IMR-90 (cell line): ENCODE measurements at regions not wholly inside any gene's neighbourhood (a gene's known extent, or its start where the extent isn't known, plus 50 kb on each side); places are given as distances from the start of the nearest gene placed in this dataset.

Experiments used
- ATAC-seq: fragments of 200-7000 bp; cut with Tn5 transposase; 2 replicates; pipeline ENCODE4 v1.9.1; 2020; ENCODE audit warnings: low read depth, mild to moderate bottlenecking, moderate library complexity
- BruUV-seq: library from RNA; stranded (reverse); fragments of 400-500 nt; replicated peaks from 2 replicates; lab custom pipeline; 2021; lab: Mats Ljungman, UMichigan
- CTCF ChIA-PET: fragments of 300-600 bp; formaldehyde crosslinking; extraction: SDS; loops from one replicate; lab custom pipeline; 2021; ENCODE audit warnings: antibody characterized with exemption; lab: Yijun Ruan, JAX
- POLR2A ChIA-PET: fragments of 300-600 bp; sonication (Branson Sonifier 250); formaldehyde crosslinking; loops from one replicate; lab custom pipeline; 2022; ENCODE audit warnings: antibody characterized with exemption; ENCODE audit not compliant: unreplicated experiment; lab: Charles Lee
- DNase-seq: peaks from one replicate; pipeline ENCODE4 v3.0.0; 2013
- H2AFZ ChIP-seq: replicated peaks from 2 replicates; pipeline ENCODE3; 2013; ENCODE audit warnings: low read length, mild to moderate bottlenecking; ENCODE audit not compliant: poor library complexity
- H2AK5ac ChIP-seq: 2 replicates; pipeline ENCODE4 v1.6.1; 2013; ENCODE audit warnings: low read depth, low read length, inconsistent platforms
- H2AK9ac ChIP-seq: replicated peaks from 2 replicates; pipeline ENCODE3; 2013; ENCODE audit warnings: mild to moderate bottlenecking, low read depth, low read length, moderate library complexity; ENCODE audit not compliant: poor library complexity
- H2BK120ac ChIP-seq: 2 replicates; pipeline ENCODE4 v1.6.1; 2013; ENCODE audit warnings: low read depth, low read length, inconsistent platforms
- H2BK15ac ChIP-seq: 3 replicates; pipeline ENCODE4 v1.6.1; 2013; ENCODE audit warnings: low read depth, low read length, inconsistent platforms
- H2BK20ac ChIP-seq: 2 replicates; pipeline ENCODE4 v1.6.1; 2013; ENCODE audit warnings: low read depth, mild to moderate bottlenecking, inconsistent platforms, low read length, moderate library complexity
- H2BK5ac ChIP-seq: 2 replicates; pipeline ENCODE4 v1.6.1; 2013; ENCODE audit warnings: mild to moderate bottlenecking, low read depth, low read length, inconsistent platforms; ENCODE audit not compliant: poor library complexity, severe bottlenecking
- H3K14ac ChIP-seq: replicated peaks from 2 replicates; pipeline ENCODE4 v1.6.1; 2013; ENCODE audit warnings: low read depth, low read length, inconsistent platforms
- H3K18ac ChIP-seq: 2 replicates; pipeline ENCODE4 v1.6.1; 2013; ENCODE audit warnings: low read depth, low read length, control low read depth
- H3K23ac ChIP-seq: 2 replicates; pipeline ENCODE4 v1.6.1; 2013; ENCODE audit warnings: low read depth, low read length, inconsistent platforms
- H3K27ac ChIP-seq: 2 replicates; pipeline ENCODE4 v1.5.1; 2013; ENCODE audit warnings: mild to moderate bottlenecking, control low read depth, low read length; ENCODE audit not compliant: insufficient read depth
- H3K27me3 ChIP-seq: 2 replicates; pipeline ENCODE4 v1.6.1; 2013; ENCODE audit warnings: low read length; ENCODE audit not compliant: control insufficient read depth, insufficient read depth
- H3K36me3 ChIP-seq: 2 replicates; pipeline ENCODE4 v1.6.1; 2013; ENCODE audit warnings: low read length, mixed read lengths; ENCODE audit not compliant: control insufficient read depth, insufficient read depth
- H3K4ac ChIP-seq: 2 replicates; pipeline ENCODE4 v1.6.1; 2013; ENCODE audit warnings: low read depth, low read length, inconsistent platforms
- H3K4me1 ChIP-seq: 2 replicates; pipeline ENCODE4 v1.6.1; 2013; ENCODE audit warnings: low read length, mixed read lengths; ENCODE audit not compliant: control insufficient read depth, insufficient read depth
- H3K4me2 ChIP-seq: 2 replicates; pipeline ENCODE4 v1.6.1; 2013; ENCODE audit warnings: low read depth, mild to moderate bottlenecking, control low read depth, low read length, moderate library complexity
- H3K4me3 ChIP-seq: 2 replicates; pipeline ENCODE4 v1.5.1; 2013; ENCODE audit warnings: low read depth, mild to moderate bottlenecking, control low read depth, low read length, moderate library complexity; ENCODE audit not compliant: insufficient read depth
- H3K56ac ChIP-seq: 2 replicates; pipeline ENCODE4 v1.6.1; 2013; ENCODE audit warnings: low read length, inconsistent platforms; ENCODE audit not compliant: insufficient read depth; ENCODE audit errors: extremely low read depth
- H3K79me1 ChIP-seq, 2 experiments: 2 replicates each; pipeline ENCODE4 v1.6.1; 2013; ENCODE audit warnings: low read length in 2 of 2, inconsistent platforms in 1 of 2, low read depth in 1 of 2
- H3K9ac ChIP-seq: 2 replicates; pipeline ENCODE4 v1.6.1; 2013; ENCODE audit warnings: low read depth, low read length, control low read depth
- H3K9me1 ChIP-seq: 2 replicates; pipeline ENCODE4 v1.6.1; 2013; ENCODE audit warnings: low read length, inconsistent platforms; ENCODE audit not compliant: insufficient read depth
- H3K9me3 ChIP-seq: 2 replicates; pipeline ENCODE4 v1.6.1; 2013; ENCODE audit warnings: low read length; ENCODE audit not compliant: control insufficient read depth, insufficient read depth
- H4K20me1 ChIP-seq: 2 replicates; pipeline ENCODE4 v1.6.1; 2013; ENCODE audit warnings: low read length, inconsistent platforms; ENCODE audit not compliant: insufficient read depth
- H4K5ac ChIP-seq: 2 replicates; pipeline ENCODE4 v1.6.1; 2013; ENCODE audit warnings: mild to moderate bottlenecking, low read depth, low read length, control low read depth
- H4K8ac ChIP-seq, 2 experiments: 2 replicates each; pipeline ENCODE4 v1.6.1; 2013; ENCODE audit warnings: low read depth in 2 of 2, low read length in 2 of 2, control low read depth in 1 of 2, inconsistent platforms in 1 of 2
- H4K91ac ChIP-seq: 2 replicates; pipeline ENCODE4 v1.6.1; 2013; ENCODE audit warnings: low read depth, low read length, inconsistent platforms; ENCODE audit not compliant: insufficient read depth
- BHLHE40 ChIP-seq: fragments of 150-350 bp; IDR thresholded peaks from 2 replicates; pipeline ENCODE4 v1.6.1; 2016; ENCODE audit warnings: mild to moderate bottlenecking, low read depth, low read length
- CEBPB ChIP-seq: IDR thresholded peaks from 2 replicates; pipeline ENCODE4 v1.6.1; 2012; ENCODE audit warnings: low read depth, low read length, improper control_type of control experiment
- CHD1 ChIP-seq: IDR thresholded peaks from 2 replicates; pipeline ENCODE4 v1.6.1; 2012; ENCODE audit warnings: low read depth, low read length, improper control_type of control experiment
- FOS ChIP-seq: fragments of 150-350 bp; IDR thresholded peaks from 2 replicates; pipeline ENCODE4 v1.6.1; 2016; ENCODE audit warnings: low read depth, low read length
- MAFK ChIP-seq: IDR thresholded peaks from 2 replicates; pipeline ENCODE4 v1.6.1; 2012; ENCODE audit warnings: low read depth, low read length, improper control_type of control experiment
- MAZ ChIP-seq: IDR thresholded peaks from 2 replicates; pipeline ENCODE4 v1.6.1; 2012; ENCODE audit warnings: low read depth, mild to moderate bottlenecking, low read length, improper control_type of control experiment, moderate library complexity, borderline replicate concordance
- MXI1 ChIP-seq: IDR thresholded peaks from 2 replicates; pipeline ENCODE4 v1.6.1; 2012; ENCODE audit warnings: low read depth, mild to moderate bottlenecking, low read length, moderate library complexity, borderline replicate concordance
- NFE2L2 ChIP-seq: fragments of 150-350 bp; IDR thresholded peaks from 2 replicates; pipeline ENCODE4 v1.6.1; 2016; ENCODE audit warnings: low read depth, mild to moderate bottlenecking, low read length
- POLR2A ChIP-seq: IDR thresholded peaks from 2 replicates; pipeline ENCODE4 v1.6.1; 2012; ENCODE audit warnings: mild to moderate bottlenecking, low read depth, low read length
- RAD21 ChIP-seq: IDR thresholded peaks from 2 replicates; pipeline ENCODE4 v1.6.1; 2012; ENCODE audit warnings: low read length, improper control_type of control experiment
- RCOR1 ChIP-seq: IDR thresholded peaks from 2 replicates; pipeline ENCODE4 v1.6.1; 2012; ENCODE audit warnings: mild to moderate bottlenecking, low read length, improper control_type of control experiment; ENCODE audit not compliant: insufficient replicate concordance
- RFX5 ChIP-seq: IDR thresholded peaks from 2 replicates; pipeline ENCODE4 v1.8.0; 2012; ENCODE audit warnings: low read depth, mild to moderate bottlenecking, low read length, moderate library complexity
- SMC3 ChIP-seq: fragments of 150-350 bp; IDR thresholded peaks from 2 replicates; pipeline ENCODE4 v1.6.1; 2016; ENCODE audit warnings: low read depth, mild to moderate bottlenecking, antibody characterized with exemption, low read length, moderate library complexity
- WGBS, 2 experiments: methylation state at CpG; one replicate each; pipeline versions ENCODE4 v1.1.5 to v1.1.7; 2013; ENCODE audit warnings: missing lambda C conversion rate in 2 of 2; ENCODE audit not compliant: insufficient read length in 1 of 2; ENCODE audit errors: extremely low coverage in 2 of 2; 5-methylcytosine and 5-hydroxymethylcytosine counted together
- dilution Hi-C: fragments of 300-500 bp; cut with HindIII; formaldehyde crosslinking; loops from one replicate; pipeline ENCODE4 v1.14.3; 2018; ENCODE audit warnings: low sequenced_read_pairs; ENCODE audit not compliant: unreplicated experiment
- in situ Hi-C: fragments of 300-500 bp; cut with MboI; formaldehyde crosslinking; loops from 3 replicates; pipeline ENCODE4 v1.14.3; 2019; ENCODE audit warnings: low sequenced_read_pairs, inconsistent platforms, mixed read lengths
- intact Hi-C: fragments of 100-400 bp; cut with micrococcal nuclease; formaldehyde crosslinking; loops from 2 replicates; pipeline ENCODE4 v1.10.0; 2022
- TF ChIP-seq, protein P1 (sequence below): conservative IDR thresholded peaks from 2 replicates; pipeline ENCODE4 v1.5.1; 2012; ENCODE audit warnings: mild to moderate bottlenecking, low read depth, low read length, improper control_type of control experiment
- TF ChIP-seq, protein P2 (sequence below): fragments of 150-350 bp; IDR thresholded peaks from 2 replicates; pipeline ENCODE4 v1.6.1; 2016; ENCODE audit warnings: low read depth, mild to moderate bottlenecking, low read length, moderate library complexity, borderline replicate concordance

DNA sequence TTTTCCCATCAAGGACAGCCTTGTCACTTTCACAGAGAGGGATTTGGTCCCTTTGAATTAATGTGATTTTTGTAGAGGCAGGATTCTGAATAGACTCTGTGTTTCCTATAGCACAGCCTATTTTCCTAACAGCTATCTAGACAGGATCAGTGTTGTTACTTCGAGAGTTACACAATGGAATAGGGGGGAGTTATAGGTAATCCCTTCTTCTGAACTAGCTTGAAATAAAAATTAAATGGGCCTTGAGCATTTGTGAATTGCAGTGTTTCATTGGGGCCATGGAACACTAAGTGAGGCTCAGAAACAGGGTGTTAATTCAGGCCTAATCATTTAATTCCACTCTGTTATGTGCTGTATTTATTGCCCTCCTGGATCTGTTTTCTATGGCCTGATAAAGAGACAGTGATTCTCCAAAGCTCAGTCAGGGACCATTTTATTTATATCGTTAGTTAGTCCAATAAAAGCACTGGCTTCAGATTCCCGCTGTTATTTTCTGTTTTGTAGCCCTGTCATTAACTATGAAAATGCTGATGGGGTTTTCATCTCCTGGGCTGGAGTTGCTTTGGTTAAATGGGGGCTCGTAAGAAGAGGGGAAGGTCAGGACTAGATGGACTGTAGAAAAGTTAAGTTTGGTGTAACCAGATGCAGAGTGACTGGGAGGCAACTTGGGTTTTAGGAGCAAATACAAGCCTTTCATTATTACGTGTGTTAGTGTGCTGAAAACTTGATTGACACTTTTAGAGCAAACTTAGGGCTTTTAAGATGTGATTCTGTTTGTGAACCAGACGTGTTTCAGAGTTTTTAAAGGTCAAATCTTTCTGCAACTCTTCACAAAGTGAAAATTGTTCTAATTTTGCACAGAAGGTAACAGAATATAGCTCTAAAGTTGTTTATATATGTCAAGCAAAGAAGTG lies 461.0 kb upstream of the HNRNPA3 start:
- CTCF ChIA-PET, result no interaction called here
- TF ChIP-seq POLR2A (no peak), MAZ (no peak), CHD1 (no peak), NFE2L2 (no peak), BHLHE40 (no peak), SMC3 (no peak), MXI1 (no peak), MAFK (no peak), RCOR1 (no peak), RAD21 (no peak), CEBPB (no peak), RFX5 (no peak), FOS (no peak)
- TF ChIP-seq, protein P1, sequence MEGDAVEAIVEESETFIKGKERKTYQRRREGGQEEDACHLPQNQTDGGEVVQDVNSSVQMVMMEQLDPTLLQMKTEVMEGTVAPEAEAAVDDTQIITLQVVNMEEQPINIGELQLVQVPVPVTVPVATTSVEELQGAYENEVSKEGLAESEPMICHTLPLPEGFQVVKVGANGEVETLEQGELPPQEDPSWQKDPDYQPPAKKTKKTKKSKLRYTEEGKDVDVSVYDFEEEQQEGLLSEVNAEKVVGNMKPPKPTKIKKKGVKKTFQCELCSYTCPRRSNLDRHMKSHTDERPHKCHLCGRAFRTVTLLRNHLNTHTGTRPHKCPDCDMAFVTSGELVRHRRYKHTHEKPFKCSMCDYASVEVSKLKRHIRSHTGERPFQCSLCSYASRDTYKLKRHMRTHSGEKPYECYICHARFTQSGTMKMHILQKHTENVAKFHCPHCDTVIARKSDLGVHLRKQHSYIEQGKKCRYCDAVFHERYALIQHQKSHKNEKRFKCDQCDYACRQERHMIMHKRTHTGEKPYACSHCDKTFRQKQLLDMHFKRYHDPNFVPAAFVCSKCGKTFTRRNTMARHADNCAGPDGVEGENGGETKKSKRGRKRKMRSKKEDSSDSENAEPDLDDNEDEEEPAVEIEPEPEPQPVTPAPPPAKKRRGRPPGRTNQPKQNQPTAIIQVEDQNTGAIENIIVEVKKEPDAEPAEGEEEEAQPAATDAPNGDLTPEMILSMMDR, result no peak
- TF ChIP-seq, protein P2, sequence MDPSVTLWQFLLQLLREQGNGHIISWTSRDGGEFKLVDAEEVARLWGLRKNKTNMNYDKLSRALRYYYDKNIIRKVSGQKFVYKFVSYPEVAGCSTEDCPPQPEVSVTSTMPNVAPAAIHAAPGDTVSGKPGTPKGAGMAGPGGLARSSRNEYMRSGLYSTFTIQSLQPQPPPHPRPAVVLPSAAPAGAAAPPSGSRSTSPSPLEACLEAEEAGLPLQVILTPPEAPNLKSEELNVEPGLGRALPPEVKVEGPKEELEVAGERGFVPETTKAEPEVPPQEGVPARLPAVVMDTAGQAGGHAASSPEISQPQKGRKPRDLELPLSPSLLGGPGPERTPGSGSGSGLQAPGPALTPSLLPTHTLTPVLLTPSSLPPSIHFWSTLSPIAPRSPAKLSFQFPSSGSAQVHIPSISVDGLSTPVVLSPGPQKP, result no peak

More for the DNA sequence above, 461.0 kb upstream of the HNRNPA3 start:
- Histone ChIP-seq H3K4ac (no peak overlapping the region), H4K8ac (no peak overlapping the region), H3K27me3 (no peaks in the 10 kb centered on the region), H2BK5ac (no peak overlapping the region), H3K27ac (no peak overlapping the region), H3K23ac (no peak overlapping the region), H3K9me3 (no peaks in the 10 kb centered on the region), H2BK120ac (no peak overlapping the region), H3K4me2 (no peak overlapping the region), H4K91ac (no peak overlapping the region), H2AK9ac (no peak overlapping the region), H3K4me1 (no peaks in the 10 kb centered on the region), H3K4me3 (no peak overlapping the region), H3K9me1 (no peaks in the 10 kb centered on the region), H2AK5ac (no peak overlapping the region), H2BK20ac (no peak overlapping the region), H4K5ac (no peak overlapping the region), H3K18ac (no peak overlapping the region), H4K20me1 (no peaks in the 10 kb centered on the region), H3K56ac (no peak overlapping the region), H3K9ac (no peak overlapping the region), H3K14ac (no peak overlapping the region), H2AFZ (no peak overlapping the region), H3K79me1 (no peaks in the 10 kb centered on the region), H3K36me3 (no peaks in the 10 kb centered on the region), H2BK15ac (no peak overlapping the region)
- in situ Hi-C loops, result no loop called here
- ATAC-seq (no peak), DNase-seq (no peak)
- dilution Hi-C loops, result no loop called here
- 80% methylated on average over 1 of the region's 6 CpGs; no CpG with 5 or more reads in 1 of the 2 experiments for WGBS, 2 experiments
- no TSS peak for BruUV-seq
- POLR2A ChIA-PET, result no interaction called here
- intact Hi-C loops, result no loop called here
